Jurkat, Clone E6-1 (cell line): ENCODE measurements at regions not wholly inside any gene's neighbourhood (a gene's known extent, or its start where the extent isn't known, plus 50 kb on each side); places are given as distances from the start of the nearest gene placed in this dataset.
"Not testable (repeated sequence)": the region's sequence is repeated elsewhere in the genome, so short reads cannot be mapped to it uniquely, and the experiment has no call there.

Experiments used
- DNase-seq: peaks from one replicate; pipeline ENCODE4 v3.0.0-alpha.2; 2011; ENCODE audit warnings: low read depth, low spot score
- H3K4me3 ChIP-seq: 2 replicates; pipeline ENCODE4 v1.5.1; 2011; ENCODE audit warnings: mild to moderate bottlenecking, low read length, control low read depth, moderate library complexity

- not testable (repeated sequence) for DNase-seq, H3K4me3 ChIP-seq
Observed at GRCh38 chr9:86611534-86611933, 257.3 kb upstream of the TUT7 start.

GRCh38 chr9:86605303-86605702, 251.1 kb upstream of the TUT7 start:
- no peak for DNase-seq
- H3K4me3 ChIP-seq, result no peak overlapping the region

GRCh38 chr9:86604741-86605140, 250.5 kb upstream of the TUT7 start:
- no peak overlapping the region for H3K4me3 ChIP-seq
- no peak for DNase-seq

- DNase-seq, result no peak
- no peak overlapping the region for H3K4me3 ChIP-seq
Observed at GRCh38 chr9:86602715-86603114, 248.5 kb upstream of the TUT7 start.

DNA sequence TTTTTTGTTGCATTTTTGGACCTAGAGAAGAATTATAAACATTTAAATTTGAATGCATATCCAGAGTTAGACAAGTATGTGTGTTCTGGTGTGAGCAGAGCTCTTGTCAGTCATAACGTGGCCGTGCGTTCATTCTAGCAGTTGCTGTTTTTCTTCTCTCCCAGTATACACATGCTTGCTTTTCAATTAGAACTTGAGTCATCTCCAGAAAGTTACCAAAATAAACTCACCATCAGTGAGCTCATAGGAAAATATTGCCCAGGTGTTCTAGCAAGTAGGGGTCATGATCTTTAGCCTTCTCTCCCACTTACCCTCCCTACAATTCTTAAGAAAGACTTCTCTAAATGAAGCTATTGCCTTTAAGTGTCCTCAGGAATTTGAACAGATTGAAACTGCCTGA, 247.5 kb upstream of the TUT7 start:
- DNase-seq, result no peak
- H3K4me3 ChIP-seq, result no peak overlapping the region

DNA sequence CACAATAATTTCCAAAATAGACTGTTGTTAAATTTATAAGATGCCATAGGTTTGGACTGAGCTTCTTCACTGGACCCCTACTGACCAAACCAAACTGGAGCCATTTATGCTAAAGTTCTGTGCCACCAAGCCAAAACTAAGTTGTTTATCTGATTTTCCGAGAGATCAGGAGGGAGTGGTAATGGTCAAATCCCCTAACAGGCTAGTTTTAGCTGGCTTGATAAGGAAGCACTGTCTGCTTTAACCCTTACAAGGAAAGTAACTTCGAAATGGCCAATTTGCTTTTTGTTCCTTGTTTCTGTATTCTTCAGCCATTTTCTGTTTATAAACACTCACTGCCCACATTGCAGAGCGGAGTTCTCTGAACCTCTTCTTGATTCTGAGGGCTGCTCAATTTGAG, 246.8 kb upstream of the TUT7 start:
- no peak overlapping the region for H3K4me3 ChIP-seq
- DNase-seq, result no peak

DNA sequence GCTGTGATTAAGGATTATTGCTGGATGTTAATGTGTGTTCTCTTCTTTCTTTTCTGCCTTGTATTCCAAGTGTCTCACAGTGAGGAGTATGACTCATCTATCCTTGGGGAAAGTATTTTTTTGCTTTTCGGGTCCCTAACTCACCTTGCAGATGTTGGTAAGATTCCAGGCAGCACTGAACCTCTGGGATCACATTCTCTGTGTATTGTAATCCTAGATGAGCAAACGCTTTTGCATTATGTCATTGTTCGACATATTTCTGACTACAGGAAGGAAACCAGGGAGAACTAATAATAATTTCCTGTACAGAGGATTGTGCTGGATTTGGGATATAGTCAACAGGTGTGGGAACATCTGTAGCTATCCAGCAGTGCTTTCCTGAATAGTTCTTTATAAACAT, 246.1 kb upstream of the TUT7 start:
- no peak for DNase-seq
- H3K4me3 ChIP-seq, result no peak overlapping the region

- H3K4me3 ChIP-seq, result no peak overlapping the region
- DNase-seq, result no peak
Observed at GRCh38 chr9:86599561-86599960, 245.4 kb upstream of the TUT7 start.

DNA sequence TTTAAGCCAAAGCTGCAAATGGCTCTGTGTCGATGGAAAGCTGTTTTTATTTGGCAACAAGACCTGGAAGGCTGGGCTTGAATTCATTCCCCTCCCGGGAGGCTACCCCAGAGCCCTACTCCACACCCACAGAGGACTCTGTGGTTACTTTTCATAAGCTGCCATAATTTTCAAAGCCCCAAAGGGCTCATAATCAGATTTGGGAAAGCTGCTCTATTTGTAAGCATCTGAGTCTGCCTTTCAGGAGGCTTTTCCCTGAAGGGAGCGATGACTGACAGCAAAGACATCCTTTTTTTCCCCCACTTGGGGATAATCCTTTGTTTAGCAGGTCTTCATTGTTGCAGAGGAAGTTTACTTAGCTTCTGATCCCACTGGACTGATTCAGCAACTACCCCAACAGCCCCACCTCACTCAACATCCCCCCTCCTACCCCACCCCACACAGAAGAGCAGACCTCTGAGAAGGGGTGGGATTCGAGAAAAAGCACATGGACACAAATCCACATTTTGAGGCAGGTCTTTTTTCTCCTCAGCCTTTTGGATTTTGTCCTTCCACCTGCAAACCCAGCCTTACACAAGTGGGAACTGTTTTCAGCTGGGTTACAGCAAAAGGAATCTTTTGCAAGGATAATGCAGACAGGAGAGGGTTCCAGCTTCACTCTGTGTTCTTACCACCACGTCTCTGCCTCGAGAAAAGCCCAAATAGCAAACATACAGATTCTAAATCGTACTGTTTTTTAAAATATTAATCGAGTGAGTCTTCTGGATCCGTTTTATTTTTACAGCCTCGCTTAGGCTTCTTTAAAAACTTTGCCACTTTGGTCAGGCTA, 244.4 kb upstream of the TUT7 start:
- no peak for DNase-seq
- no peak overlapping the region for H3K4me3 ChIP-seq

DNA sequence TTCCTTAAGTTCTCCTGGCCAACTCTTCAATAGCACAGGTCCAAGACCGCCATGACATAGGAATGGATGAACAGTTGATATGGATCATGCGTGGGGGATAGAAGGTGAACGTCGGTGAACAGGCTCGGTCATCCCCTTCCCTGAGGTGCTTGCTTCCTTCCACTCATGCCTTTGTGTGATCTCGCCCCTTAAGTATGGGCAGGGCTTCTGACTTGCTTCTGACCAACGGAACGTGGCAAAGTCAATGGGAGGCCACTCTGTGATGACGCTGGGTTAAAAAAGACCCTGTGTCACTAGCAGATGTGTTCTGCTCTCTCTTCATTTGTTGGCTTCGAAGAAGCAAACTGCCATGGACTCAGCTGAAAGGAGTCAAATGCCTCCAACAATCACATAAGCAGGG, 240.5 kb upstream of the TUT7 start:
- no peak overlapping the region for H3K4me3 ChIP-seq
- no peak for DNase-seq

GRCh38 chr9:86591472-86591871, 237.3 kb upstream of the TUT7 start:
- no peak for DNase-seq
- H3K4me3 ChIP-seq, result no peak overlapping the region

GRCh38 chr9:86589730-86590129, 235.5 kb upstream of the TUT7 start:
- no peak overlapping the region for H3K4me3 ChIP-seq
- DNase-seq, result no peak

GRCh38 chr9:86589273-86589672, 235.1 kb upstream of the TUT7 start:
- DNase-seq, result no peak
- no peak overlapping the region for H3K4me3 ChIP-seq

- H3K4me3 ChIP-seq, result no peak overlapping the region
- DNase-seq, result no peak
Observed at GRCh38 chr9:86586144-86586494, 231.9 kb upstream of the TUT7 start.

DNA sequence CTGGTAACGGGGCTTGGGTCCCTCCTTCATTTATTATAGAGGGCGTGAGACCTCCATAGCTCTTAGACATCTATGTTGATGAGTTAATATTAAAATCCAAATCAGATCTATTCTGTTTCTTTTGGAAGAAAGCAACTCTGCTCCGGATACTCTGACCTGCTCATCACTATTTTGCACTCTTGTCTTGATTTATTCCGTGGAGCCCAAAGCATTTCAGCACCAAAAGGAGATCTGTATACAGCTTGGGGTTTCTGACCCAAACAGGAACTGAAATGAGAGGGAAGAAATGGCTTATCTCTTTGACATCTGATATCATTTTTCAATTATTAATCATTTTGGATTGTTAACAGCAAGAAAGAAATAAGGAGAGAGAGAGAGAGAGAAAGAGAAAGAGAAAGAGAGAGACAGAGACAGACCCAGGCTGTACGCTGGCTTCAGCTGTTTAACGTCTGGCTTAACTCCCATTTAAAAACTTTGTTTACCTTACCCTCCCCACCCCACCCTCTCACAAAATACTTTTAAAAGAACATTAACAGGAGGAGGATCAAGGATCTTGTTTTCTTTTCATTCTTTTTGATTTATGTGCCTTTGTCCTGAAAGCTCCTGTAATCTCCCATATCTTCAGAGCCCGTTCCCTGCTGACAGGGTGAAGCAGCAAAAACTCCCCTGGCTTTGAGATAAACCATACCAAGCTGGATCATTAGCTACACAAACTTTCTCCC, 231.4 kb upstream of the TUT7 start:
- DNase-seq, result no peak
- no peak overlapping the region; the same call in 1 of the 2 replicates for H3K4me3 ChIP-seq

DNA sequence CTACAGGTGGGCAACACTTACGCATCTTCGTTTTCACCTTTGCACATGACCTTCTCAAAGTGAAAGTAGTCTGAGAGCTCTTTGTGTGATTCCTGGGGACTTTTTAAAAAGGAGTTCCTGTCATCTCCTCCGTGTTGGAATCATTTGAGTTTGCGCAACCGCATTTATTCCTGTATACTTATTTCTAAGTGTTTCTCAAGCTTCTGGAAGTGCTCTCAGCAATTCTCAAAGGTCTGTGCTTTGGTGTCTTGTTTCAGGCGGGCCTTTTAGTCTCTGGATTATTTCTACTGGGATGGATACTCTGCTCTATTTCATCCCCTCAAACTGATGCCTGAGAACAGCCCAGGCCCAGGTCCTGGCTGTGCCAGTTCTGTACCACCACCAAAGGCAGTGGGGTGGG, 226.5 kb upstream of the TUT7 start:
- no peak overlapping the region for H3K4me3 ChIP-seq
- no peak for DNase-seq

DNA sequence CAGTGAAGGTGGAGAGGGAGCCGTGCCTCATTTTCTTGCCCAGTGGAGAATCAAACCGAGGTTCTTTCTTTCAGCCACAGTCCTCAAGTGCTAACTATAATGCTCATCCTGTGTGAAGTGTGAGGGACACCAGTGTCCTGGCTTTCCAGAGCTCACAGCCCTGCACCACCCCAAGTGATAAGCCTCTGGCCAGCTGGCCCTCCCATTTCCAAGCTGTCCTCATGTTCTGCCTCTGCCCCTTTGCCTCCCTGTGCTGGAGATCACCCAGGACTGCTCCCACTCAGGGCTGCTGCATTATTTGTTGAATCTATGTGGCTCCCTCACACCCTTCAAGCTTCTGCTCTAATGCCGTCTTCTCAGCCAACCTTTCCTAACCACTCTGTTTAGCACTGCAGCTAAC, 224.5 kb upstream of the TUT7 start:
- H3K4me3 ChIP-seq, result no peak overlapping the region
- DNase-seq, result no peak

- no peak for DNase-seq
- no peak overlapping the region for H3K4me3 ChIP-seq
Observed at GRCh38 chr9:86577420-86578333, 223.5 kb upstream of the TUT7 start.

DNA sequence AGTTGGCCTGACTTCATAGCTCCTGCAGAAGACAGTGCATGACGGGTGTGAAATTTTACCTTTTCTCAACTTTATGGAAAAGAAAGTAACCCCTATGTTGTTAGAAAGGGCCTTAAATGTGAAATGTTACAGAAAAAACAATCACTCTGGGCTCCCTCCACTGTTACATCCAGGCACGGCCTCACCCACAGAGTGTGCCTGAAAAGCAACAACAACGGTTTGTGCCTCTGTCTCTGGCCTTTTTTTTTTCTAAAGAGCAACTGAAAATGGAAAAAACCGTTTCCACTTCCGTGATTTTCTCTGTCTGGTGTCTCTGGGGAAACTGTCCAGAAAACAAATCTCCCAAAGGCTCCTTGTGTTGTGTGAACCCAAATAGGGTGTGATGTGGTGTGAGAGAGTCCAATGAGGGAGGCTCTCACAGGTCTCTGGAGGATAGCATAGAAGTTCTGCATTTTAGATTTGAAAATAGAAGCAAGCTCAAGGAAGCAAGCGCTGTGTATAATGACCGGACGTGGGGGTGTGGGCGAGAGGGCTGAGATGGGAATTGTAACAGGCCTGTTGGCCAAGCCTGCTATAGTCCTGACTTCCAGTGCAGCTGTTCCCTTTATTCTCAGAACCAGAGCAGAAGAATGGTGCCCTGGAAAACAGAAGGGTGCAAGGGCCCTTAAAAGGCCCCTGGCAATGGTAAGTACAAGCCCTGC, 221.8 kb upstream of the TUT7 start:
- peak; percentile 4 for DNase-seq
- no peak overlapping the region for H3K4me3 ChIP-seq
